ENCODE measurements at regions not wholly inside any gene's neighbourhood (a gene's known extent, or its start where the extent isn't known, plus 50 kb on each side); places are given as distances from the start of the nearest gene placed in this dataset.

DNA sequence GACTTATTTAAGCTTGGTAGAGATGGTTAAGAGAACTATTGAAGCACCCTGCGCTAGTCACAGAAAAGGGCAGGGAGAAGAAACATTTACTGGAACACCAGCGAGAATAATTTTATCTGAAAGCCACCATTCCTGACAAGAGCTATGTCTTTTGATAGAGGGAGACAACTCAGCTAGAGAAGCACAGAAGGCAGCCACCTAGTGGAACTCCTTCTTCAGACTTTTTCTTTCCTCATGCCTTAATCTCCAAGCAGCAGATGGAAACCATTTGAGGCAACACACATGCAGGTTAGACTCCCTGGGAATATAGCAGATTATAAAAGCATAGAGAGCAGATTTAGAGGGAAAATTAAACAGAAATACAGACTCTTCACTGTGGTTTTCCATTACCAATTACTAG, 813.4 kb downstream of the SLITRK6 start:
- 75 to 93% methylated on average over 2 of the region's 2 CpGs for WGBS, 2 donors
- Histone ChIP-seq H3K9me3 (no peaks in the 10 kb centered on the region), H3K36me3 (no peaks in the 10 kb centered on the region), H3K4me3 (no peak overlapping the region), H3K27me3 (no peaks in the 10 kb centered on the region), H3K27ac (no peak overlapping the region), H3K4me1 (no peaks in the 10 kb centered on the region)
- ATAC-seq (ENCODE audit: low FRiP score in 2 of 2): no peak
- DNase-seq: no peak
- TF ChIP-seq POLR2AphosphoS5 (IDR thresholded peaks at IDR 0.05) (no peak), CTCF (IDR thresholded peaks at IDR 0.05) (no peak), EP300 (IDR thresholded peaks at IDR 0.05) (no peak), POLR2A (IDR thresholded peaks at IDR 0.05) (no peak)

GRCh38 chr13:84983321-84983720, 815.9 kb downstream of the SLITRK6 start:
- ATAC-seq (ENCODE audit: low FRiP score in 2 of 2): no peak
- DNase-seq: no peak
- 94 to 95% methylated on average over 2 of the region's 2 CpGs for WGBS, 2 donors
- Histone ChIP-seq H3K9me3 (no peaks in the 10 kb centered on the region), H3K4me3 (no peak overlapping the region), H3K36me3 (no peaks in the 10 kb centered on the region), H3K27me3 (no peaks in the 10 kb centered on the region), H3K4me1 (no peaks in the 10 kb centered on the region), H3K27ac (no peak overlapping the region)
- no peak for TF ChIP-seq EP300 (IDR thresholded peaks at IDR 0.05)
- no peak for TF ChIP-seq CTCF (IDR thresholded peaks at IDR 0.05)
- no peak for TF ChIP-seq POLR2AphosphoS5 (IDR thresholded peaks at IDR 0.05)
- no peak for TF ChIP-seq POLR2A (IDR thresholded peaks at IDR 0.05)

- H3K9me3 ChIP-seq: no peaks in the 10 kb centered on the region
- no peak overlapping the region for H3K4me3 ChIP-seq
- DNase-seq: no peak
- no peak overlapping the region for H3K27ac ChIP-seq
- no peak for TF ChIP-seq EP300 (IDR thresholded peaks at IDR 0.05)
- TF ChIP-seq POLR2AphosphoS5 (IDR thresholded peaks at IDR 0.05): no peak
- TF ChIP-seq POLR2A (IDR thresholded peaks at IDR 0.05): no peak
- TF ChIP-seq CTCF (IDR thresholded peaks at IDR 0.05): no peak
- H3K36me3 ChIP-seq: no peaks in the 10 kb centered on the region
- no peak for ATAC-seq (ENCODE audit: low FRiP score in 2 of 2)
- 25 to 74% methylated on average over 2 of the region's 2 CpGs for WGBS, 2 donors
- H3K27me3 ChIP-seq: no peaks in the 10 kb centered on the region
- H3K4me1 ChIP-seq: no peaks in the 10 kb centered on the region
Observed at GRCh38 chr13:84980571-84980970, 818.6 kb downstream of the SLITRK6 start.

- H3K4me3 ChIP-seq: no peak overlapping the region
- no peaks in the 10 kb centered on the region for H3K9me3 ChIP-seq
- no peak overlapping the region for H3K27ac ChIP-seq
- no peak for DNase-seq
- no peak for ATAC-seq (ENCODE audit: low FRiP score in 2 of 2)
- no peaks in the 10 kb centered on the region for H3K4me1 ChIP-seq
- no peaks in the 10 kb centered on the region for H3K36me3 ChIP-seq
- no peaks in the 10 kb centered on the region for H3K27me3 ChIP-seq
- TF ChIP-seq CTCF (IDR thresholded peaks at IDR 0.05): no peak
- TF ChIP-seq POLR2A (IDR thresholded peaks at IDR 0.05): no peak
- TF ChIP-seq POLR2AphosphoS5 (IDR thresholded peaks at IDR 0.05): no peak
- TF ChIP-seq EP300 (IDR thresholded peaks at IDR 0.05): no peak
Observed at GRCh38 chr13:84978851-84979250, 820.4 kb downstream of the SLITRK6 start.

- DNase-seq (no peak), ATAC-seq (ENCODE audit: low FRiP score in 2 of 2) (no peak)
- Histone ChIP-seq H3K36me3 (no peaks in the 10 kb centered on the region), H3K27ac (no peak overlapping the region), H3K9me3 (no peaks in the 10 kb centered on the region), H3K27me3 (no peaks in the 10 kb centered on the region), H3K4me3 (no peak overlapping the region), H3K4me1 (no peaks in the 10 kb centered on the region)
- WGBS, 2 donors: 57 to 72% methylated on average over 1 of the region's 1 CpG
- TF ChIP-seq POLR2A (IDR thresholded peaks at IDR 0.05) (no peak), POLR2AphosphoS5 (IDR thresholded peaks at IDR 0.05) (no peak), EP300 (IDR thresholded peaks at IDR 0.05) (no peak), CTCF (IDR thresholded peaks at IDR 0.05) (no peak)
Observed at GRCh38 chr13:84973661-84974060, 825.6 kb downstream of the SLITRK6 start.

Measured in upper lobe of left lung (tissue), 6 donors.